Endothelial cell (in vitro differentiated cells): ENCODE measurements at regions not wholly inside any gene's neighbourhood (a gene's known extent, or its start where the extent isn't known, plus 50 kb on each side); places are given as distances from the start of the nearest gene placed in this dataset.
"Not testable (repeated sequence)": the region's sequence is repeated elsewhere in the genome, so short reads cannot be mapped to it uniquely, and the experiment has no call there.

Experiments
- DNase-seq: peaks from one replicate; pipeline ENCODE4 v3.0.0; 2021; ENCODE audit warnings: low spot score
- H3K27ac Mint-ChIP-seq: one replicate; pipeline ENCODE4 v1.8.0; 2021; ENCODE audit warnings: mixed read lengths, inconsistent platforms; ENCODE audit not compliant: unreplicated experiment
- H3K27me3 Mint-ChIP-seq: one replicate; pipeline ENCODE4 v1.8.0; 2021; ENCODE audit warnings: mild to moderate bottlenecking, moderate library complexity, mixed read lengths, inconsistent platforms; ENCODE audit not compliant: unreplicated experiment
- H3K36me3 Mint-ChIP-seq: one replicate; pipeline ENCODE4 v1.8.0; 2021; ENCODE audit warnings: mild to moderate bottlenecking, low read depth, mixed read lengths, inconsistent platforms; ENCODE audit not compliant: unreplicated experiment
- H3K4me1 Mint-ChIP-seq: one replicate; pipeline ENCODE4 v1.8.0; 2021; ENCODE audit warnings: mild to moderate bottlenecking, mixed read lengths, inconsistent platforms; ENCODE audit not compliant: unreplicated experiment
- H3K4me3 Mint-ChIP-seq: one replicate; pipeline ENCODE4 v1.8.0; 2021; ENCODE audit warnings: mild to moderate bottlenecking, mixed read lengths, inconsistent platforms; ENCODE audit not compliant: unreplicated experiment
- H3K9me3 Mint-ChIP-seq: one replicate; pipeline ENCODE4 v1.8.0; 2021; ENCODE audit warnings: mixed read lengths, inconsistent platforms; ENCODE audit not compliant: unreplicated experiment
- CTCF ChIP-seq: fragments of 200-600 bp; sonication (generic); IDR thresholded peaks from one replicate; pipeline ENCODE4 v1.5.0; 2021; ENCODE audit warnings: antibody characterized with exemption; ENCODE audit not compliant: unreplicated experiment

DNA sequence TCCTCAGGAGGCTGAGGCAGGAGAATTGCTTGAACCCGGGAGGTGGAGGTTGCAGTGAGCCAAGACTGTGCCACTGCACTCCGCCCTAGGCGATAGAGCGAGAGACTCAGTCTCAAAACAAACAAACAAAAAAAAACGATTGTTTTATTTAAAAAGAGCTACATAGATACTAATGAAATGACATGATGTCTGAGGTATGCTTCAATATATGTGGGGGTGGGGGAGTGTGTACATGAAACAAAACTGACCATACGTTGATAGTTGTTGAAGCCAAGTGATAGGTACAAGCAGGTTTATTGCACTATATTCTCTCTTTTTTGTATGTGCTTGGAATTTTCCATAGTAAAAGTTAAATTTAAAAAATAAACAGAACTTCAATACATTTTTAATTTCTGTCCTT lies 240.1 kb downstream of the TFAP2A start:
- Mint-ChIP-seq H3K9me3 (no peaks in the 10 kb centered on the region), H3K27ac (no peak overlapping the region), H3K27me3 (peaks cover 1% of the 10 kb centered on the region), H3K4me3 (no peak overlapping the region), H3K36me3 (peaks cover 4% of the 10 kb centered on the region), H3K4me1 (no peaks in the 10 kb centered on the region)
- TF ChIP-seq CTCF = no peak
- no peak for DNase-seq

GRCh38 chr6:10174056-10174455 lies 240.8 kb downstream of the TFAP2A start:
- Mint-ChIP-seq H3K9me3 (no peaks in the 10 kb centered on the region), H3K27ac (no peak overlapping the region), H3K4me3 (no peak overlapping the region), H3K36me3 (peaks cover 4% of the 10 kb centered on the region), H3K4me1 (no peaks in the 10 kb centered on the region), H3K27me3 (peaks cover 1% of the 10 kb centered on the region)
- no peak for DNase-seq
- TF ChIP-seq CTCF = no peak

DNA sequence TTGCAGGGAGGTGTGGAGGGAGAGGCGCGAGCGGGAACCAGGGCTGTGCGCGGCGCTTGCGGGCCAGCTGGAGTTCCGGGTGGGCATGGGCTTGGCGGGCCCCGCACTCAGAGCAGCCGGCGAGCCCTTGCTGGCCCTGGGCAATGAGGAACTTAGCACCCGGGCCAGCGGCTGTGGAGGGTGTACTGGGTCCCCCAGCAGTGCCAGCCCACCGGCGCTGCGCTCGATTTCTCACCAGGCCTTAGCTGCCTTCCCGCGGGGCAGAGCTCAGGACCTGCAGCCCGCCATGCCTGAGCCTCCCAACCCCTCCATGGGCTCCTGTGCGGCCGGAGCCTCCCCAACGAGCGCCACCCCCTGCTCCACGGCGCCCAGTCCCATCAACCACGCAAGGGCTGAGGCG lies 243.2 kb downstream of the TFAP2A start:
- not testable (repeated sequence) for H3K9me3 Mint-ChIP-seq, H3K4me3 Mint-ChIP-seq, DNase-seq, H3K27ac Mint-ChIP-seq, H3K36me3 Mint-ChIP-seq, H3K4me1 Mint-ChIP-seq, H3K27me3 Mint-ChIP-seq

DNA sequence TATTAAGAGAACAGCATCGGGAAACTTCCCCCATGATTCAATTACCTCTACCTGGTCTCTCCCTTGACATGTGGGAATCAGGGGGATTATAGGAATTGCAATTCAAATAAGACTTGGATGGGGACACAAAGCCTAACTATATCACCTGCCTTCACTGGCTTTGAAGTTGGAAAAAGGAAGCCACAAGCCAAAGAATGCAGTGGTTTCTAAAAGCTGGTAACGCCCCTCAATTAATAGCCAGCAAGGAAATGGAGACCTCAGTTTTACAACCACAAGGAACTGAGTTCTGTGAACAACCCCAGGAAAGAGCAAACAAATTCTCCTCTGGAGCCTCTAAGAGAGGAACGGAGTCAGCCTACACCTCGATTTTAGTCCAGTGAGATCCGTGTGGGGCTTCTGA lies 244.1 kb downstream of the TFAP2A start:
- no peak for TF ChIP-seq CTCF
- no peak overlapping the region for H3K27ac Mint-ChIP-seq

GRCh38 chr6:10166031-10166430 lies 248.8 kb downstream of the TFAP2A start:
- DNase-seq = no peak
- Mint-ChIP-seq H3K9me3 (no peaks in the 10 kb centered on the region), H3K36me3 (peaks cover under 1% of the 10 kb centered on the region), H3K4me3 (no peak overlapping the region), H3K27ac (no peak overlapping the region), H3K4me1 (no peaks in the 10 kb centered on the region), H3K27me3 (no peaks in the 10 kb centered on the region)
- TF ChIP-seq CTCF = no peak

More for the DNA sequence above, 244.1 kb downstream of the TFAP2A start:
- Mint-ChIP-seq H3K9me3 (no peaks in the 10 kb centered on the region), H3K27me3 (peaks cover 1% of the 10 kb centered on the region), H3K4me1 (no peaks in the 10 kb centered on the region), H3K4me3 (no peak overlapping the region), H3K36me3 (peaks cover 4% of the 10 kb centered on the region)
- no peak for DNase-seq
